PC-3 (cell line): ENCODE measurements at regions not wholly inside any gene's neighbourhood (a gene's known extent, or its start where the extent isn't known, plus 50 kb on each side); places are given as distances from the start of the nearest gene placed in this dataset.

Experiments
- CTCF ChIP-seq: fragments of 300-600 bp; sonication (generic); conservative IDR thresholded peaks from 2 replicates; pipeline ENCODE4 v1.5.1; 2017; ENCODE audit warnings: antibody characterized with exemption, low read depth, mild to moderate bottlenecking, low read length
- EZH2 ChIP-seq: fragments of 300-600 bp; sonication (generic); IDR thresholded peaks from one replicate; pipeline ENCODE4 v1.6.1; 2017; ENCODE audit warnings: antibody characterized with exemption, mild to moderate bottlenecking, low read length; ENCODE audit not compliant: unreplicated experiment
- EZH2phosphoT487 ChIP-seq: fragments of 300-600 bp; sonication (generic); IDR thresholded peaks from 2 replicates; pipeline ENCODE4 v1.6.1; 2018; ENCODE audit warnings: mild to moderate bottlenecking, antibody characterized with exemption, low read length, borderline replicate concordance

- TF ChIP-seq CTCF, result no peak
- TF ChIP-seq EZH2phosphoT487, result no peak
- no peak for TF ChIP-seq EZH2
Measured at GRCh38 chr4:4627906-4628305, 86.1 kb upstream of the STX18 start.
